IMR-90 (cell line): ENCODE measurements at regions not wholly inside any gene's neighbourhood (a gene's known extent, or its start where the extent isn't known, plus 50 kb on each side); places are given as distances from the start of the nearest gene placed in this dataset.

ENCODE experiments used
- ATAC-seq: fragments of 200-7000 bp; cut with Tn5 transposase; 2 replicates; pipeline ENCODE4 v1.9.1; 2020; ENCODE audit warnings: low read depth, mild to moderate bottlenecking, moderate library complexity
- BruUV-seq: library from RNA; stranded (reverse); fragments of 400-500 nt; replicated peaks from 2 replicates; lab custom pipeline; 2021; lab: Mats Ljungman, UMichigan
- CTCF ChIA-PET: fragments of 300-600 bp; formaldehyde crosslinking; extraction: SDS; loops from one replicate; lab custom pipeline; 2021; ENCODE audit warnings: antibody characterized with exemption; lab: Yijun Ruan, JAX
- POLR2A ChIA-PET: fragments of 300-600 bp; sonication (Branson Sonifier 250); formaldehyde crosslinking; loops from one replicate; lab custom pipeline; 2022; ENCODE audit warnings: antibody characterized with exemption; ENCODE audit not compliant: unreplicated experiment; lab: Charles Lee
- DNase-seq: peaks from one replicate; pipeline ENCODE4 v3.0.0; 2013
- H2AFZ ChIP-seq: replicated peaks from 2 replicates; pipeline ENCODE3; 2013; ENCODE audit warnings: low read length, mild to moderate bottlenecking; ENCODE audit not compliant: poor library complexity
- H2AK5ac ChIP-seq: 2 replicates; pipeline ENCODE4 v1.6.1; 2013; ENCODE audit warnings: low read depth, low read length, inconsistent platforms
- H2AK9ac ChIP-seq: replicated peaks from 2 replicates; pipeline ENCODE3; 2013; ENCODE audit warnings: mild to moderate bottlenecking, low read depth, low read length, moderate library complexity; ENCODE audit not compliant: poor library complexity
- H2BK120ac ChIP-seq: 2 replicates; pipeline ENCODE4 v1.6.1; 2013; ENCODE audit warnings: low read depth, low read length, inconsistent platforms
- H2BK15ac ChIP-seq: 3 replicates; pipeline ENCODE4 v1.6.1; 2013; ENCODE audit warnings: low read depth, low read length, inconsistent platforms
- H2BK20ac ChIP-seq: 2 replicates; pipeline ENCODE4 v1.6.1; 2013; ENCODE audit warnings: low read depth, mild to moderate bottlenecking, inconsistent platforms, low read length, moderate library complexity
- H2BK5ac ChIP-seq: 2 replicates; pipeline ENCODE4 v1.6.1; 2013; ENCODE audit warnings: mild to moderate bottlenecking, low read depth, low read length, inconsistent platforms; ENCODE audit not compliant: poor library complexity, severe bottlenecking
- H3K14ac ChIP-seq: replicated peaks from 2 replicates; pipeline ENCODE4 v1.6.1; 2013; ENCODE audit warnings: low read depth, low read length, inconsistent platforms
- H3K18ac ChIP-seq: 2 replicates; pipeline ENCODE4 v1.6.1; 2013; ENCODE audit warnings: low read depth, low read length, control low read depth
- H3K23ac ChIP-seq: 2 replicates; pipeline ENCODE4 v1.6.1; 2013; ENCODE audit warnings: low read depth, low read length, inconsistent platforms
- H3K27ac ChIP-seq: 2 replicates; pipeline ENCODE4 v1.5.1; 2013; ENCODE audit warnings: mild to moderate bottlenecking, control low read depth, low read length; ENCODE audit not compliant: insufficient read depth
- H3K27me3 ChIP-seq: 2 replicates; pipeline ENCODE4 v1.6.1; 2013; ENCODE audit warnings: low read length; ENCODE audit not compliant: control insufficient read depth, insufficient read depth
- H3K36me3 ChIP-seq: 2 replicates; pipeline ENCODE4 v1.6.1; 2013; ENCODE audit warnings: low read length, mixed read lengths; ENCODE audit not compliant: control insufficient read depth, insufficient read depth
- H3K4ac ChIP-seq: 2 replicates; pipeline ENCODE4 v1.6.1; 2013; ENCODE audit warnings: low read depth, low read length, inconsistent platforms
- H3K4me1 ChIP-seq: 2 replicates; pipeline ENCODE4 v1.6.1; 2013; ENCODE audit warnings: low read length, mixed read lengths; ENCODE audit not compliant: control insufficient read depth, insufficient read depth
- H3K4me2 ChIP-seq: 2 replicates; pipeline ENCODE4 v1.6.1; 2013; ENCODE audit warnings: low read depth, mild to moderate bottlenecking, control low read depth, low read length, moderate library complexity
- H3K4me3 ChIP-seq: 2 replicates; pipeline ENCODE4 v1.5.1; 2013; ENCODE audit warnings: low read depth, mild to moderate bottlenecking, control low read depth, low read length, moderate library complexity; ENCODE audit not compliant: insufficient read depth
- H3K56ac ChIP-seq: 2 replicates; pipeline ENCODE4 v1.6.1; 2013; ENCODE audit warnings: low read length, inconsistent platforms; ENCODE audit not compliant: insufficient read depth; ENCODE audit errors: extremely low read depth
- H3K79me1 ChIP-seq, 2 experiments: 2 replicates each; pipeline ENCODE4 v1.6.1; 2013; ENCODE audit warnings: low read length in 2 of 2, inconsistent platforms in 1 of 2, low read depth in 1 of 2
- H3K9ac ChIP-seq: 2 replicates; pipeline ENCODE4 v1.6.1; 2013; ENCODE audit warnings: low read depth, low read length, control low read depth
- H3K9me1 ChIP-seq: 2 replicates; pipeline ENCODE4 v1.6.1; 2013; ENCODE audit warnings: low read length, inconsistent platforms; ENCODE audit not compliant: insufficient read depth
- H3K9me3 ChIP-seq: 2 replicates; pipeline ENCODE4 v1.6.1; 2013; ENCODE audit warnings: low read length; ENCODE audit not compliant: control insufficient read depth, insufficient read depth
- H4K20me1 ChIP-seq: 2 replicates; pipeline ENCODE4 v1.6.1; 2013; ENCODE audit warnings: low read length, inconsistent platforms; ENCODE audit not compliant: insufficient read depth
- H4K5ac ChIP-seq: 2 replicates; pipeline ENCODE4 v1.6.1; 2013; ENCODE audit warnings: mild to moderate bottlenecking, low read depth, low read length, control low read depth
- H4K8ac ChIP-seq, 2 experiments: 2 replicates each; pipeline ENCODE4 v1.6.1; 2013; ENCODE audit warnings: low read depth in 2 of 2, low read length in 2 of 2, control low read depth in 1 of 2, inconsistent platforms in 1 of 2
- H4K91ac ChIP-seq: 2 replicates; pipeline ENCODE4 v1.6.1; 2013; ENCODE audit warnings: low read depth, low read length, inconsistent platforms; ENCODE audit not compliant: insufficient read depth
- BHLHE40 ChIP-seq: fragments of 150-350 bp; IDR thresholded peaks from 2 replicates; pipeline ENCODE4 v1.6.1; 2016; ENCODE audit warnings: mild to moderate bottlenecking, low read depth, low read length
- MAZ ChIP-seq: IDR thresholded peaks from 2 replicates; pipeline ENCODE4 v1.6.1; 2012; ENCODE audit warnings: low read depth, mild to moderate bottlenecking, low read length, improper control_type of control experiment, moderate library complexity, borderline replicate concordance
- WGBS, 2 experiments: methylation state at CpG; one replicate each; pipeline versions ENCODE4 v1.1.5 to v1.1.7; 2013; ENCODE audit warnings: missing lambda C conversion rate in 2 of 2; ENCODE audit not compliant: insufficient read length in 1 of 2; ENCODE audit errors: extremely low coverage in 2 of 2; 5-methylcytosine and 5-hydroxymethylcytosine counted together
- dilution Hi-C: fragments of 300-500 bp; cut with HindIII; formaldehyde crosslinking; loops from one replicate; pipeline ENCODE4 v1.14.3; 2018; ENCODE audit warnings: low sequenced_read_pairs; ENCODE audit not compliant: unreplicated experiment
- in situ Hi-C: fragments of 300-500 bp; cut with MboI; formaldehyde crosslinking; loops from 3 replicates; pipeline ENCODE4 v1.14.3; 2019; ENCODE audit warnings: low sequenced_read_pairs, inconsistent platforms, mixed read lengths
- intact Hi-C: fragments of 100-400 bp; cut with micrococcal nuclease; formaldehyde crosslinking; loops from 2 replicates; pipeline ENCODE4 v1.10.0; 2022
- TF ChIP-seq, protein P1 (sequence below): conservative IDR thresholded peaks from 2 replicates; pipeline ENCODE4 v1.5.1; 2012; ENCODE audit warnings: mild to moderate bottlenecking, low read depth, low read length, improper control_type of control experiment

DNA sequence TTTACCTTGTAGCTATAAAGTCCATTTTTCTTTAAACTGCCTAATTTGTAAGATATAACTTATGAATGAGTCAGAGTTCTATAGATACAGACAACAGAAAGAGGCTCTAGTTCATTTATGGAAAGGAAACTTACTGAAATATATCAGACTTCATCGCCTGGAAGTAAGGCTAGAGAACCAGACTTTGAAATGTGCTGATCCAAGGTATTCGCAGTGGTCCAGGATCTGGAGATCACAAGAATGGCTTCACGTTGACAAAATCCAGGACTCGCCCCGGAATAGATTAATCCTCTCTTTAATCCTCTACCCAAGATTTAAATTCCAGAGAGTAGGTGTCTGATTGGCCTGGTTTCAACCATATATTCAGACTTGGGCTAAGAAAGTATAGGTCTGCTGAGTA is 69.1 kb upstream of the LOC128125822 start:
- no peak overlapping the region for H4K91ac ChIP-seq
- H3K9me3 ChIP-seq, result no peaks in the 10 kb centered on the region
- no peak overlapping the region for H3K4ac ChIP-seq
- ChIA-PET POLR2A (no interaction called here), CTCF (interaction anchor here (0.5 kb wide), 1 partner anchor 44 kb away, joined by 4 read pairs; no protein-coding TSS in a partner anchor)
- no peak overlapping the region for H2BK20ac ChIP-seq
- no peaks in the 10 kb centered on the region for H3K9me1 ChIP-seq
- dilution Hi-C loops (no loop called here), in situ Hi-C loops (no loop called here), intact Hi-C loops (no loop called here)
- H3K4me1 ChIP-seq, result no peaks in the 10 kb centered on the region
- TF ChIP-seq MAZ (no peak), BHLHE40 (no peak)
- TF ChIP-seq, protein P1, sequence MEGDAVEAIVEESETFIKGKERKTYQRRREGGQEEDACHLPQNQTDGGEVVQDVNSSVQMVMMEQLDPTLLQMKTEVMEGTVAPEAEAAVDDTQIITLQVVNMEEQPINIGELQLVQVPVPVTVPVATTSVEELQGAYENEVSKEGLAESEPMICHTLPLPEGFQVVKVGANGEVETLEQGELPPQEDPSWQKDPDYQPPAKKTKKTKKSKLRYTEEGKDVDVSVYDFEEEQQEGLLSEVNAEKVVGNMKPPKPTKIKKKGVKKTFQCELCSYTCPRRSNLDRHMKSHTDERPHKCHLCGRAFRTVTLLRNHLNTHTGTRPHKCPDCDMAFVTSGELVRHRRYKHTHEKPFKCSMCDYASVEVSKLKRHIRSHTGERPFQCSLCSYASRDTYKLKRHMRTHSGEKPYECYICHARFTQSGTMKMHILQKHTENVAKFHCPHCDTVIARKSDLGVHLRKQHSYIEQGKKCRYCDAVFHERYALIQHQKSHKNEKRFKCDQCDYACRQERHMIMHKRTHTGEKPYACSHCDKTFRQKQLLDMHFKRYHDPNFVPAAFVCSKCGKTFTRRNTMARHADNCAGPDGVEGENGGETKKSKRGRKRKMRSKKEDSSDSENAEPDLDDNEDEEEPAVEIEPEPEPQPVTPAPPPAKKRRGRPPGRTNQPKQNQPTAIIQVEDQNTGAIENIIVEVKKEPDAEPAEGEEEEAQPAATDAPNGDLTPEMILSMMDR, result no peak
- H4K5ac ChIP-seq, result no peak overlapping the region
- H2BK15ac ChIP-seq, result no peak overlapping the region
- whole genome bisulfite sequencing, 2 experiments, result 80% methylated on average over 1 of the region's 5 CpGs; no CpG with 5 or more reads in 1 of the 2 experiments
- no peak overlapping the region for H2BK120ac ChIP-seq
- no peak overlapping the region for H2AFZ ChIP-seq
- no peaks in the 10 kb centered on the region for H4K20me1 ChIP-seq
- H2BK5ac ChIP-seq, result no peak overlapping the region
- no peak overlapping the region for H3K27ac ChIP-seq
- H4K8ac ChIP-seq, result no peak overlapping the region
- H2AK5ac ChIP-seq, result no peak overlapping the region
- H3K79me1 ChIP-seq, result no peaks in the 10 kb centered on the region
- DNase-seq (no peak), ATAC-seq (no peak)
- no peaks in the 10 kb centered on the region for H3K36me3 ChIP-seq
- H2AK9ac ChIP-seq, result no peak overlapping the region
- H3K4me3 ChIP-seq, result no peak overlapping the region
- H3K27me3 ChIP-seq, result no peaks in the 10 kb centered on the region; the same call in 1 of the 2 replicates
- no peak overlapping the region for H3K9ac ChIP-seq
- no peak overlapping the region for H3K14ac ChIP-seq
- no peak overlapping the region for H3K4me2 ChIP-seq
- no peak overlapping the region for H3K23ac ChIP-seq
- no peak overlapping the region for H3K18ac ChIP-seq
- no peak overlapping the region for H3K56ac ChIP-seq
- BruUV-seq, result no TSS peak
